ENCODE measurements at regions not wholly inside any gene's neighbourhood (a gene's known extent, or its start where the extent isn't known, plus 50 kb on each side); places are given as distances from the start of the nearest gene placed in this dataset.
A peak's percentile ranks its signal among the peaks of the same experiment; 100 is the strongest.

GRCh38 chr2:142190805-142191204, 60.0 kb upstream of the LRP1B start:
- DNase-seq (ENCODE audit: low read depth, low spot score) (peak; percentile 84), FAIRE-seq (peak; percentile 86)
- dilution Hi-C loops (cut with MboI; ENCODE audit: extremely low pct_ligation_motif_present, low sequenced_read_pairs) (no loop called here), intact Hi-C loops (cut with micrococcal nuclease) (no loop called here)
- no peaks in the 10 kb centered on the region for H3K79me2 ChIP-seq (ENCODE audit: control insufficient read depth, insufficient read depth, low read length)
- ChIA-PET CTCF (interaction anchor here (0.8 to 1.4 kb wide), 10 partner anchors 10 to 799 kb away, joined by 3 to 9 read pairs (median 3); no protein-coding TSS in a partner anchor), POLR2A (no interaction called here)
- H3K27ac ChIP-seq (ENCODE audit: insufficient read depth, low read depth, low read length) = peak overlapping the region; percentile 85
- TF ChIP-seq FOS (IDR thresholded peaks at IDR 0.05; ENCODE audit: borderline replicate concordance, insufficient read depth, low read length) (peak; percentile 49), POLR2AphosphoS5 (IDR thresholded peaks at IDR 0.05; ENCODE audit: insufficient read depth, low read depth, low read length) (peak; percentile 26), JUN (IDR thresholded peaks at IDR 0.05; ENCODE audit: borderline replicate concordance, insufficient read depth, insufficient read length, low read depth) (no peak), POLR2A (IDR thresholded peaks at IDR 0.05; ENCODE audit: low read depth, low read length) (no peak), MYC (IDR thresholded peaks at IDR 0.05; ENCODE audit: low read depth, low read length) (no peak), GATA2 (IDR thresholded peaks at IDR 0.05; ENCODE audit: insufficient read depth, insufficient read length, low read depth, low read length) (peak; percentile 92)
- TF ChIP-seq, protein P1, sequence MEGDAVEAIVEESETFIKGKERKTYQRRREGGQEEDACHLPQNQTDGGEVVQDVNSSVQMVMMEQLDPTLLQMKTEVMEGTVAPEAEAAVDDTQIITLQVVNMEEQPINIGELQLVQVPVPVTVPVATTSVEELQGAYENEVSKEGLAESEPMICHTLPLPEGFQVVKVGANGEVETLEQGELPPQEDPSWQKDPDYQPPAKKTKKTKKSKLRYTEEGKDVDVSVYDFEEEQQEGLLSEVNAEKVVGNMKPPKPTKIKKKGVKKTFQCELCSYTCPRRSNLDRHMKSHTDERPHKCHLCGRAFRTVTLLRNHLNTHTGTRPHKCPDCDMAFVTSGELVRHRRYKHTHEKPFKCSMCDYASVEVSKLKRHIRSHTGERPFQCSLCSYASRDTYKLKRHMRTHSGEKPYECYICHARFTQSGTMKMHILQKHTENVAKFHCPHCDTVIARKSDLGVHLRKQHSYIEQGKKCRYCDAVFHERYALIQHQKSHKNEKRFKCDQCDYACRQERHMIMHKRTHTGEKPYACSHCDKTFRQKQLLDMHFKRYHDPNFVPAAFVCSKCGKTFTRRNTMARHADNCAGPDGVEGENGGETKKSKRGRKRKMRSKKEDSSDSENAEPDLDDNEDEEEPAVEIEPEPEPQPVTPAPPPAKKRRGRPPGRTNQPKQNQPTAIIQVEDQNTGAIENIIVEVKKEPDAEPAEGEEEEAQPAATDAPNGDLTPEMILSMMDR (IDR thresholded peaks at IDR 0.05; ENCODE audit: extremely low read depth in 1 of 2, insufficient read depth in 1 of 2, low read depth in 1 of 2, low read length in 2 of 2) = no peak
- peaks cover 26% of the 10 kb centered on the region for H3K4me1 ChIP-seq (ENCODE audit: control insufficient read depth, extremely low read depth, insufficient read depth, low read length)
- no peaks in the 10 kb centered on the region for H3K9me3 ChIP-seq (replicated peaks; ENCODE audit: control insufficient read depth, insufficient read depth, low read length)
- H3K9ac ChIP-seq (replicated peaks; ENCODE audit: extremely low read depth, insufficient read depth, low read length) = peak overlapping the region; percentile 41
- no peaks in the 10 kb centered on the region for H3K36me3 ChIP-seq (ENCODE audit: control insufficient read depth in 2 of 2, extremely low read depth in 1 of 2, insufficient read depth in 2 of 2, low read length in 2 of 2)
- H3K4me3 ChIP-seq (replicated peaks in 1 of 3; ENCODE audit: insufficient read depth in 1 of 3, low read depth in 1 of 3, low read length in 3 of 3) = peak overlapping the region in 1 of 3 experiments; percentile 12
- no peaks in the 10 kb centered on the region for H3K27me3 ChIP-seq (ENCODE audit: control insufficient read depth in 2 of 2, insufficient read depth in 2 of 2, low read length in 2 of 2)
- H3K9me1 ChIP-seq (replicated peaks; ENCODE audit: control insufficient read depth, extremely low read depth, insufficient read depth, low read length) = no peaks in the 10 kb centered on the region
- peak overlapping the region; percentile 34 for H3K4me2 ChIP-seq (ENCODE audit: insufficient read depth, low read length)
- BruUV-seq (replicated peaks) = no TSS peak
- no peaks in the 10 kb centered on the region for H4K20me1 ChIP-seq (replicated peaks; ENCODE audit: control insufficient read depth, extremely low read depth, insufficient read depth, low read length)
- peak overlapping the region; percentile 88 for H2AFZ ChIP-seq (ENCODE audit: low read depth, low read length)

All from endothelial cell of umbilical vein (primary cell).